ENCODE measurements at regions not wholly inside any gene's neighbourhood (a gene's known extent, or its start where the extent isn't known, plus 50 kb on each side); places are given as distances from the start of the nearest gene placed in this dataset.
"Not testable (repeated sequence)": the region's sequence is repeated elsewhere in the genome, so short reads cannot be mapped to it uniquely, and the experiment has no call there.

DNA sequence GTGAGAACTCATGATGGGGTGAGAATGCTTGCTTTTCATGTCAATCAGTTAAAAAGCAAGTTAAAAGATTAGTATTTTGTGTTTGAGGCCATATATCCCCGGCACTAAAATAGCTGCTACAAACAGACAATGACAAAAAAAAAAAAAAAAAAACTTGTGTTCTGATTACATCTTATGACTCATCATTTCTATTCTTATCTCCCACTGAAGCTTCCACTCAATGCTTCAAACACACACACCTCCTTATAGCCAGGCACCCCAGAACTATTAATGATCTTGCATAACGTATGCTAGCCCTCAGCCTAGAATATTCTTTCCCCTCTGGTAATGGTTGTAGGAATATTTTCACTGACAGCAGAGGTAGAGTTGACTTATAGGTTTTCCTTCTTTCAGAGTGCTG is 778.3 kb downstream of the TRIB2 start:
- TF ChIP-seq CTCF (IDR thresholded peaks at IDR 0.05; ENCODE audit: low read length, missing control alignments) = no peak
- H3K4me3 ChIP-seq (replicated peaks; ENCODE audit: low read depth, low read length) = no peak overlapping the region
- no peak for DNase-seq (ENCODE audit: low read depth)

GRCh38 chr2:13504808-13505207 is 788.1 kb downstream of the TRIB2 start:
- no peak overlapping the region for H3K4me3 ChIP-seq (replicated peaks; ENCODE audit: low read depth, low read length)
- no peak for TF ChIP-seq CTCF (IDR thresholded peaks at IDR 0.05; ENCODE audit: low read length, missing control alignments)
- DNase-seq (ENCODE audit: low read depth) = no peak

- H3K4me3 ChIP-seq (replicated peaks; ENCODE audit: low read depth, low read length) = no peak overlapping the region
- no peak for DNase-seq (ENCODE audit: low read depth)
- TF ChIP-seq CTCF (IDR thresholded peaks at IDR 0.05; ENCODE audit: low read length, missing control alignments) = no peak
Observed at GRCh38 chr2:13508671-13509070, 791.9 kb downstream of the TRIB2 start.

DNA sequence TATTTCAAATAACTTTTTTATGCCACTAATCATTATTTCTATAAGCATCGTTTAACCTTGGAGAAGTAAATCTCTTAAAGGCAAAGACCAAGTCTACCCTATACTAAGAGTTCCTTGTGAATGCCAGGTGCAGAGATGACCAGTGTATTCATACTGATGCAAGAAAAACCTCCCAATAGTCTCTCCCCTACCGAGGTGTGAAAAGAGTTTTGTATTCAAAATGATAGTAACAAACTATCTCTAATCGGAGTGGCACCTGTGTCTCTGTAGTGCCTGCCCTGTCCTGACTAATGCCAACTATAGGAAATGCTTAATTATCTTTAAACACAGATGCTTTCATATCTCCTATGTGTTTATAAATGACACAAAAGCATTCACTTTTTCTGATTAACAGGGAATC is 798.5 kb downstream of the TRIB2 start:
- DNase-seq (ENCODE audit: low read depth) = no peak
- no peak for TF ChIP-seq CTCF (IDR thresholded peaks at IDR 0.05; ENCODE audit: low read length, missing control alignments)
- no peak overlapping the region for H3K4me3 ChIP-seq (replicated peaks; ENCODE audit: low read depth, low read length)

- TF ChIP-seq CTCF (IDR thresholded peaks at IDR 0.05; ENCODE audit: low read length, missing control alignments) = no peak
- DNase-seq (ENCODE audit: low read depth) = no peak
Observed at GRCh38 chr2:13522096-13522495, 805.4 kb downstream of the TRIB2 start.

GRCh38 chr2:13522917-13523821 is 806.4 kb downstream of the TRIB2 start:
- no peak for TF ChIP-seq CTCF (IDR thresholded peaks at IDR 0.05; ENCODE audit: low read length, missing control alignments)
- no peak for DNase-seq (ENCODE audit: low read depth)
- no peak overlapping the region for H3K4me3 ChIP-seq (replicated peaks; ENCODE audit: low read depth, low read length)

More at GRCh38 chr2:13522096-13522495, 805.4 kb downstream of the TRIB2 start:
- H3K4me3 ChIP-seq (replicated peaks; ENCODE audit: low read depth, low read length) = no peak overlapping the region

DNA sequence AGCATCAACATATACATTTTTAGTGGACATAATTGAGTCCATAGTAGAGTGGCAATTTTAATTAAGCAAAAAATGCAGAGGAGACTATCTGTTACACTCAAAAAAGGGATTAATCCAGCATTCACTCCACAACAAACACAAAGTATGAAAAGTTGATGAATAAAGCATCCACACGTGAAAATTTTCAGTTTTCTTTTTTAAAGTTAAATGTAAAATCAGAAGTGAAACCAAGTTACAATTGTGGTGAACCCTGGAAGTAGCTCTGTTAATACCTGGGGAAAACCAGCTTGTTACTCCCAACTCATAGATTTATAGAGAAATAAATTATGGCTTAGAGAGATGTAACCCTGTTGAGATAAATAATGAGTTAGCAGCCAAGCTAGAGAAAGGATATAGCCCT is 807.8 kb downstream of the TRIB2 start:
- TF ChIP-seq CTCF (IDR thresholded peaks at IDR 0.05; ENCODE audit: low read length, missing control alignments) = no peak
- DNase-seq (ENCODE audit: low read depth) = no peak
- H3K4me3 ChIP-seq (replicated peaks; ENCODE audit: low read depth, low read length) = no peak overlapping the region

DNA sequence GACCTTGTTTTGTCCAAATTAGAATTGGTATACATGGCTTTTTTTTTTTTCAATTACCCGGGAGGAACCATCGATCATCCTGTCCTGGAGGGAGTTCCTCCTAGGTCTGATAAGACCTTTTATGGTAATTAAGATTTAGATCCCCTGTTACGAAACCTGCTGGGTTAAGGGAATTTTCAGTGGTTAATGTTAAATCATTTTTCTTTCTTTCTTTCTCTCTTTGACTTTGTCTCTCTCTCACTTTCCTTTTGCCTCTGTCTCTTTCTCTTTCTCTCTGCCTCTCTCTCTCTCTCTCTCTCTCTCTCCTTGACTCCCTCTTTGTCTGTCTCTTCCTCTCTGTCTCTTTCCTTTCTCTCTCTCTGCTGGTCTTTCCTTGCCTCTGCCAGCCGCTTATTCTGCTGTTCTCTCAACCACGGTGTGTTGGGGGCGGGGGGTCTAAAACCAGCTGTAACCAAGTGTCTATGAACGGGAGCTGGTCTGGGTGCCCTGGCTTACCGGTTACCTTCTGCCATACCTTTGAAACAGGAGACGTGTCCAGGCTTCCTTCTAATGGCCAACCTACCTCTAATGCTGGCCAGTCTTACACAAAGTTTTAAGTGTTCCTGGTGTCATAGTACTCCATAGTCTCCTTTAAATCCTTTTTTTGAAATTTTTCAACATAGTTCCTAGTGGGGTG is 815.1 kb downstream of the TRIB2 start:
- H3K4me3 ChIP-seq (replicated peaks; ENCODE audit: low read depth, low read length); DNase-seq (ENCODE audit: low read depth): not testable (repeated sequence)

GRCh38 chr2:13532781-13533523 is 816.2 kb downstream of the TRIB2 start:
- H3K4me3 ChIP-seq (replicated peaks; ENCODE audit: low read depth, low read length); DNase-seq (ENCODE audit: low read depth): not testable (repeated sequence)
